ENCODE measurements at regions not wholly inside any gene's neighbourhood (a gene's known extent, or its start where the extent isn't known, plus 50 kb on each side); places are given as distances from the start of the nearest gene placed in this dataset.
A peak's percentile ranks its signal among the peaks of the same experiment; 100 is the strongest.

DNA sequence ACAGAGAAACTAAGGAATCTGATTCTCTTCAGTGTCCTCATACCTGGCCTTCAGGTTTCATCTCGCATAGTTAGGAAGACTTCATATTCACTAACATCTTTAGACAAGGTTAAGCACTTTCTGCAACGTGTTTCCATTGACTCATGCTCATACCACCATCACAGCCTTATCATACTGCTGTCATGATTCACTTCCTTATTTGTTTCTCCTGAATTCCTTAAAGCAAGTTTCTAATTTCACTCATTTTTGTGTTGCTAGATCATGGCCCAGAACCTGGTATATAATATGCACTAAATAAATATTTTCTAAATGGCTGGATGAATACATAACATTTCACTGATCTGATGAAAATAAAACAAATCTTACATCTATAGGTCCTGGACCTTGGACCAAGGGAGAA lies 472.9 kb downstream of the PRELID2 start:
- no peak for TF ChIP-seq CTCF (IDR thresholded peaks at IDR 0.05; ENCODE audit: unreplicated experiment)
- Mint-ChIP-seq H3K27ac (ENCODE audit: unreplicated experiment) (peak overlapping the region; percentile 69), H3K27me3 (ENCODE audit: unreplicated experiment) (no peaks in the 10 kb centered on the region), H3K4me3 (ENCODE audit: low read depth, unreplicated experiment) (no peak overlapping the region), H3K36me3 (ENCODE audit: insufficient read depth, unreplicated experiment) (no peaks in the 10 kb centered on the region), H3K9me3 (ENCODE audit: low read depth, unreplicated experiment) (peaks cover 8% of the 10 kb centered on the region), H3K4me1 (ENCODE audit: low read depth, unreplicated experiment) (peaks cover 17% of the 10 kb centered on the region)
- CTCF ChIA-PET, result no interaction called here
- DNase-seq, result peak; percentile 11
- BruUV-seq (replicated peaks), result no TSS peak
- intact Hi-C loops (cut with micrococcal nuclease; ENCODE audit: unreplicated experiment), result loop anchor here (5.0 kb wide), 1 partner anchor 320 kb away; no protein-coding TSS in a partner anchor

DNA sequence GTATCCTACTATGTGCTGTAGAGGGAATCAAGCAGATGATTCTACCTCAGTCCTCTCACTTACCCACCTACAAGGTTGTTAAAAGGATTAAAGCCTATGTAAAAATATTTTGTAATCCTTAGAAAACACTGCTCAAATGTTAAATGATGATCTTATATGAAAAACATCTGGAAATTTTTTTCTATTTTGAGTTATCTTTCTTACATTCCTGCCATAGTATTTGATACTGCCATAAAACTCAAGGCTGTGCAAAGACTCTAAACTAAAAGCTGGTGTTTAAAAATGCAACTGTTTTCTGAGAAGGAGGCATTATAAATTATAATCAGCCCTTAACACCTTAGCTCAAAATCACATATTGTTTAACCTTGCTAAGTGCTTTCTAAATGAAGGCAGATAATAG lies 474.2 kb downstream of the PRELID2 start:
- CTCF ChIA-PET, result no interaction called here
- Mint-ChIP-seq H3K36me3 (ENCODE audit: insufficient read depth, unreplicated experiment) (no peaks in the 10 kb centered on the region), H3K4me1 (ENCODE audit: low read depth, unreplicated experiment) (peaks cover 17% of the 10 kb centered on the region), H3K27ac (ENCODE audit: unreplicated experiment) (no peak overlapping the region), H3K27me3 (ENCODE audit: unreplicated experiment) (no peaks in the 10 kb centered on the region), H3K4me3 (ENCODE audit: low read depth, unreplicated experiment) (no peak overlapping the region), H3K9me3 (ENCODE audit: low read depth, unreplicated experiment) (peaks cover 8% of the 10 kb centered on the region)
- intact Hi-C loops (cut with micrococcal nuclease; ENCODE audit: unreplicated experiment), result loop anchor here (5.0 kb wide), 1 partner anchor 321 kb away; no protein-coding TSS in a partner anchor
- no peak for DNase-seq
- no peak for TF ChIP-seq CTCF (IDR thresholded peaks at IDR 0.05; ENCODE audit: unreplicated experiment)
- no TSS peak for BruUV-seq (replicated peaks)

- Mint-ChIP-seq H3K36me3 (ENCODE audit: insufficient read depth, unreplicated experiment) (no peaks in the 10 kb centered on the region), H3K4me3 (ENCODE audit: low read depth, unreplicated experiment) (no peak overlapping the region), H3K27me3 (ENCODE audit: unreplicated experiment) (no peaks in the 10 kb centered on the region), H3K9me3 (ENCODE audit: low read depth, unreplicated experiment) (peaks cover 3% of the 10 kb centered on the region), H3K4me1 (ENCODE audit: low read depth, unreplicated experiment) (no peaks in the 10 kb centered on the region), H3K27ac (ENCODE audit: unreplicated experiment) (no peak overlapping the region)
- BruUV-seq (replicated peaks), result no TSS peak
- CTCF ChIA-PET, result no interaction called here
- no peak for DNase-seq
- intact Hi-C loops (cut with micrococcal nuclease; ENCODE audit: unreplicated experiment), result no loop called here
- no peak for TF ChIP-seq CTCF (IDR thresholded peaks at IDR 0.05; ENCODE audit: unreplicated experiment)
These were observed 484.6 kb downstream of the PRELID2 start for GRCh38 chr5:145350513-145350912.

DNA sequence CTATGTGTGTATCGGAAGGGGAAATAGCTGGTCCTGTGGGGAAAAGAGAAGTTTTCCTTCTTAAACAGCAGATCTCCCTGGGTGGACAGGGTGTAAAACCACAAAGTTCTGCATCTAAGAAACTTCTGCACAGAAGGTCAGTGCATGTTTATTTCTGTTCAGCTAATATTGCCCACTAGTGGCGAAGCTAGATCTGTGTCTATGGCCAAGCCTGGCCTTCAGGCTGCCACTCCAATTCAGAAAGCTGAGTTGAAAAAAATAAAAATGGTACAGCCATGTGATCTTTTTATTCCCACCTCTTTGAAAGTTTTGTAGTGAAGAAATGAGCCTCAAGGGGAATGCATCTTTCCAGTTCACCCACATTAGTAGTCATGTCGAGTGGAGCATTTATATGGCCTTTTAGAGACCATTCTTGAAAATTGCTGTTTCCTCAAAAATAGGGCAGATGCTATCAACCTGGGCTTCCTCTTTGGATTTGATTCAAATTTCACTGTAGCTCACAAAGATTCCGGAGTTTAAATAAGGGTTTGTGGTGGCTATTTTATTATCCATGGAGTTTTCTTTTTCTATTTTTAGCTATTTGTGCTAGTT lies 488.0 kb downstream of the PRELID2 start:
- Mint-ChIP-seq H3K36me3 (ENCODE audit: insufficient read depth, unreplicated experiment) (no peaks in the 10 kb centered on the region), H3K4me1 (ENCODE audit: low read depth, unreplicated experiment) (no peaks in the 10 kb centered on the region), H3K27me3 (ENCODE audit: unreplicated experiment) (no peaks in the 10 kb centered on the region), H3K4me3 (ENCODE audit: low read depth, unreplicated experiment) (no peak overlapping the region), H3K9me3 (ENCODE audit: low read depth, unreplicated experiment) (no peaks in the 10 kb centered on the region), H3K27ac (ENCODE audit: unreplicated experiment) (no peak overlapping the region)
- CTCF ChIA-PET, result interaction anchor here (0.6 to 1.7 kb wide), 5 partner anchors 9 to 879 kb away, joined by 3 to 4 read pairs (median 3); no protein-coding TSS in a partner anchor
- DNase-seq, result peak; percentile 43
- intact Hi-C loops (cut with micrococcal nuclease; ENCODE audit: unreplicated experiment), result loop anchor here (5.0 to 10.0 kb wide), 3 partner anchors 100 to 1145 kb away; no protein-coding TSS in a partner anchor
- no TSS peak for BruUV-seq (replicated peaks)
- TF ChIP-seq CTCF (IDR thresholded peaks at IDR 0.05; ENCODE audit: unreplicated experiment), result peak; percentile 49
